GM23338 (cell line): ENCODE measurements at regions not wholly inside any gene's neighbourhood (a gene's known extent, or its start where the extent isn't known, plus 50 kb on each side); places are given as distances from the start of the nearest gene placed in this dataset.

Source experiments
- ATAC-seq: fragments of 200-7000 bp; cut with Tn5 transposase; 3 replicates; pipeline ENCODE4 v1.9.1; 2020
- DNase-seq: peaks from one replicate; pipeline ENCODE4 v3.0.0-alpha.2; 2015; ENCODE audit warnings: low spot score
- H2AFZ ChIP-seq: fragments of 200-600 bp; sonication (generic); 2 replicates; pipeline ENCODE4 v1.8.0; 2016; ENCODE audit warnings: antibody characterized with exemption, mild to moderate bottlenecking, moderate library complexity
- H3F3A ChIP-seq: fragments of 200-600 bp; sonication (generic); replicated peaks from 2 replicates; pipeline ENCODE4 v1.8.0; 2017; ENCODE audit warnings: antibody characterized with exemption, mixed run types, low read depth
- H3K27ac ChIP-seq: fragments of 200-600 bp; sonication (generic); 2 replicates; pipeline ENCODE4 v1.6.1; 2016; ENCODE audit warnings: low read depth
- H3K27me3 ChIP-seq: fragments of 200-600 bp; sonication (generic); 2 replicates; pipeline ENCODE4 v1.8.0; 2016; ENCODE audit warnings: mild to moderate bottlenecking, mixed run types, moderate library complexity; ENCODE audit not compliant: insufficient read depth
- H3K36me3 ChIP-seq: fragments of 200-600 bp; sonication (generic); 2 replicates; pipeline ENCODE4 v1.8.0; 2016; ENCODE audit warnings: mild to moderate bottlenecking; ENCODE audit not compliant: insufficient read depth
- H3K4me1 ChIP-seq: fragments of 200-600 bp; sonication (generic); 2 replicates; pipeline ENCODE4 v1.8.0; 2016; ENCODE audit warnings: mild to moderate bottlenecking, moderate library complexity; ENCODE audit not compliant: insufficient read depth
- H3K4me2 ChIP-seq: fragments of 200-600 bp; sonication (generic); 2 replicates; pipeline ENCODE4 v1.7.1; 2017; ENCODE audit warnings: mixed run types
- H3K4me3 ChIP-seq: fragments of 200-600 bp; sonication (generic); 2 replicates; pipeline ENCODE4 v1.6.1; 2016; ENCODE audit warnings: mixed run types
- H3K79me2 ChIP-seq: fragments of 200-600 bp; sonication (generic); replicated peaks from 2 replicates; pipeline ENCODE4 v1.8.0; 2017; ENCODE audit warnings: mild to moderate bottlenecking; ENCODE audit not compliant: insufficient read depth
- H3K9me2 ChIP-seq: fragments of 200-600 bp; sonication (generic); 2 replicates; pipeline ENCODE4 v1.8.0; 2017; ENCODE audit not compliant: insufficient read depth
- H4K20me1 ChIP-seq: fragments of 200-600 bp; sonication (generic); replicated peaks from 2 replicates; pipeline ENCODE4 v1.8.0; 2017; ENCODE audit warnings: mild to moderate bottlenecking; ENCODE audit not compliant: insufficient read depth
- H3K27ac Mint-ChIP-seq: 2 replicates; pipeline ENCODE4 v1.8.0; 2020; ENCODE audit warnings: inconsistent platforms, mild to moderate bottlenecking, moderate library complexity, mixed read lengths
- H3K27me3 Mint-ChIP-seq: 3 replicates; pipeline ENCODE4 v1.8.0; 2022; ENCODE audit warnings: low read depth, mild to moderate bottlenecking, moderate library complexity, mixed read lengths, inconsistent platforms; ENCODE audit not compliant: insufficient read depth, poor library complexity
- H3K36me3 Mint-ChIP-seq: 3 replicates; pipeline ENCODE4 v1.8.0; 2021; ENCODE audit warnings: low read depth, mild to moderate bottlenecking, inconsistent platforms, moderate library complexity, mixed read lengths
- H3K4me1 Mint-ChIP-seq: 3 replicates; pipeline ENCODE4 v1.8.0; 2020; ENCODE audit warnings: mild to moderate bottlenecking, inconsistent platforms, mixed read lengths
- H3K4me3 Mint-ChIP-seq: 3 replicates; pipeline ENCODE4 v1.8.0; 2021; ENCODE audit warnings: moderate library complexity, mild to moderate bottlenecking, inconsistent platforms, mixed read lengths
- H3K9me3 Mint-ChIP-seq: 3 replicates; pipeline ENCODE4 v1.8.0; 2020; ENCODE audit warnings: moderate library complexity, mild to moderate bottlenecking, inconsistent platforms, mixed read lengths
- CREB1 ChIP-seq: fragments of 250-450 bp; sonication (Bioruptor Pico); IDR thresholded peaks from 2 replicates; pipeline ENCODE4 v1.5.0; 2020; ENCODE audit warnings: low read depth, mild to moderate bottlenecking, moderate library complexity
- POLR2AphosphoS5 ChIP-seq: IDR thresholded peaks from 2 replicates; pipeline ENCODE4 v1.6.1; 2016; ENCODE audit warnings: antibody characterized with exemption, low read depth
- STAT1 ChIP-seq: IDR thresholded peaks from one replicate; pipeline ENCODE4 v1.6.1; 2016; ENCODE audit warnings: antibody characterized with exemption; ENCODE audit not compliant: unreplicated experiment
- ZNF114 ChIP-seq: fragments of 250-450 bp; sonication (Bioruptor Pico); IDR thresholded peaks from 2 replicates; pipeline ENCODE4 v1.5.0; 2020; ENCODE audit warnings: mild to moderate bottlenecking, moderate library complexity
- ZNF331 ChIP-seq: fragments of 250-450 bp; sonication (Bioruptor Pico); IDR thresholded peaks from 2 replicates; pipeline ENCODE4 v1.5.0; 2020; ENCODE audit warnings: low read depth, mild to moderate bottlenecking, moderate library complexity
- TF ChIP-seq, protein P1 (sequence below): fragments of 250-450 bp; sonication (Bioruptor Pico); IDR thresholded peaks from 2 replicates; pipeline ENCODE4 v1.5.0; 2020; ENCODE audit warnings: mild to moderate bottlenecking, moderate library complexity
- TF ChIP-seq, protein P2 (sequence below), 2 experiments: fragments of 200-600 bp in 1 of 2; sonication (generic) in 1 of 2; conservative IDR thresholded peaks; 2 replicates each; pipeline versions ENCODE4 v1.5.1 to v1.6.1; 2016 to 2017; ENCODE audit warnings: antibody characterized with exemption in 2 of 2, low read depth in 2 of 2, mild to moderate bottlenecking in 2 of 2, moderate library complexity in 1 of 2

DNA sequence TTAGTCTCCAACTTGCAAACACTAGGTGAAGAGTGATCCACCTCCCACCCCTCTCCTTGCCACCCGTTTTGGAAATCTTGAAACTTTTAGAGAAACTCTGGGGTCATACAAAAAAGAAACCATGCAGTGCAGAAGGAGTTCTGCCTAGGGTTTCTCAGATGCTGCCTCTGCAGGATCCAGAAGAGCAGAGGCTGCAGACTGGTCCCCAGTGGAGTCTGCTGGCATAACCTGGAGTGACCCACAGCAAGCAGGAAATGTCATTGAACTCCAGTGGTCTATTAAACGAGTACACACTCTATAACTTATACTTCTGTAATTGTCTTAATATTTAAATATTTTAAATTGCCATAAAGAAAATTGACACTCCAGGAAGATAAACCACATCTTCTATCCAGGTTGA is 280.7 kb upstream of the NT5E start:
- no peak overlapping the region for H3K4me2 ChIP-seq
- Mint-ChIP-seq H3K27ac (peak overlapping the region; percentile 62; the same call in 1 of the 2 replicates), H3K36me3 (no peaks in the 10 kb centered on the region), H3K4me3 (no peak overlapping the region), H3K9me3 (no peaks in the 10 kb centered on the region), H3K27me3 (peaks cover 1% of the 10 kb centered on the region), H3K4me1 (peaks cover 11% of the 10 kb centered on the region; the same call in 2 of the 3 replicates)
- no peak overlapping the region for H3K27ac ChIP-seq
- TF ChIP-seq, protein P1, sequence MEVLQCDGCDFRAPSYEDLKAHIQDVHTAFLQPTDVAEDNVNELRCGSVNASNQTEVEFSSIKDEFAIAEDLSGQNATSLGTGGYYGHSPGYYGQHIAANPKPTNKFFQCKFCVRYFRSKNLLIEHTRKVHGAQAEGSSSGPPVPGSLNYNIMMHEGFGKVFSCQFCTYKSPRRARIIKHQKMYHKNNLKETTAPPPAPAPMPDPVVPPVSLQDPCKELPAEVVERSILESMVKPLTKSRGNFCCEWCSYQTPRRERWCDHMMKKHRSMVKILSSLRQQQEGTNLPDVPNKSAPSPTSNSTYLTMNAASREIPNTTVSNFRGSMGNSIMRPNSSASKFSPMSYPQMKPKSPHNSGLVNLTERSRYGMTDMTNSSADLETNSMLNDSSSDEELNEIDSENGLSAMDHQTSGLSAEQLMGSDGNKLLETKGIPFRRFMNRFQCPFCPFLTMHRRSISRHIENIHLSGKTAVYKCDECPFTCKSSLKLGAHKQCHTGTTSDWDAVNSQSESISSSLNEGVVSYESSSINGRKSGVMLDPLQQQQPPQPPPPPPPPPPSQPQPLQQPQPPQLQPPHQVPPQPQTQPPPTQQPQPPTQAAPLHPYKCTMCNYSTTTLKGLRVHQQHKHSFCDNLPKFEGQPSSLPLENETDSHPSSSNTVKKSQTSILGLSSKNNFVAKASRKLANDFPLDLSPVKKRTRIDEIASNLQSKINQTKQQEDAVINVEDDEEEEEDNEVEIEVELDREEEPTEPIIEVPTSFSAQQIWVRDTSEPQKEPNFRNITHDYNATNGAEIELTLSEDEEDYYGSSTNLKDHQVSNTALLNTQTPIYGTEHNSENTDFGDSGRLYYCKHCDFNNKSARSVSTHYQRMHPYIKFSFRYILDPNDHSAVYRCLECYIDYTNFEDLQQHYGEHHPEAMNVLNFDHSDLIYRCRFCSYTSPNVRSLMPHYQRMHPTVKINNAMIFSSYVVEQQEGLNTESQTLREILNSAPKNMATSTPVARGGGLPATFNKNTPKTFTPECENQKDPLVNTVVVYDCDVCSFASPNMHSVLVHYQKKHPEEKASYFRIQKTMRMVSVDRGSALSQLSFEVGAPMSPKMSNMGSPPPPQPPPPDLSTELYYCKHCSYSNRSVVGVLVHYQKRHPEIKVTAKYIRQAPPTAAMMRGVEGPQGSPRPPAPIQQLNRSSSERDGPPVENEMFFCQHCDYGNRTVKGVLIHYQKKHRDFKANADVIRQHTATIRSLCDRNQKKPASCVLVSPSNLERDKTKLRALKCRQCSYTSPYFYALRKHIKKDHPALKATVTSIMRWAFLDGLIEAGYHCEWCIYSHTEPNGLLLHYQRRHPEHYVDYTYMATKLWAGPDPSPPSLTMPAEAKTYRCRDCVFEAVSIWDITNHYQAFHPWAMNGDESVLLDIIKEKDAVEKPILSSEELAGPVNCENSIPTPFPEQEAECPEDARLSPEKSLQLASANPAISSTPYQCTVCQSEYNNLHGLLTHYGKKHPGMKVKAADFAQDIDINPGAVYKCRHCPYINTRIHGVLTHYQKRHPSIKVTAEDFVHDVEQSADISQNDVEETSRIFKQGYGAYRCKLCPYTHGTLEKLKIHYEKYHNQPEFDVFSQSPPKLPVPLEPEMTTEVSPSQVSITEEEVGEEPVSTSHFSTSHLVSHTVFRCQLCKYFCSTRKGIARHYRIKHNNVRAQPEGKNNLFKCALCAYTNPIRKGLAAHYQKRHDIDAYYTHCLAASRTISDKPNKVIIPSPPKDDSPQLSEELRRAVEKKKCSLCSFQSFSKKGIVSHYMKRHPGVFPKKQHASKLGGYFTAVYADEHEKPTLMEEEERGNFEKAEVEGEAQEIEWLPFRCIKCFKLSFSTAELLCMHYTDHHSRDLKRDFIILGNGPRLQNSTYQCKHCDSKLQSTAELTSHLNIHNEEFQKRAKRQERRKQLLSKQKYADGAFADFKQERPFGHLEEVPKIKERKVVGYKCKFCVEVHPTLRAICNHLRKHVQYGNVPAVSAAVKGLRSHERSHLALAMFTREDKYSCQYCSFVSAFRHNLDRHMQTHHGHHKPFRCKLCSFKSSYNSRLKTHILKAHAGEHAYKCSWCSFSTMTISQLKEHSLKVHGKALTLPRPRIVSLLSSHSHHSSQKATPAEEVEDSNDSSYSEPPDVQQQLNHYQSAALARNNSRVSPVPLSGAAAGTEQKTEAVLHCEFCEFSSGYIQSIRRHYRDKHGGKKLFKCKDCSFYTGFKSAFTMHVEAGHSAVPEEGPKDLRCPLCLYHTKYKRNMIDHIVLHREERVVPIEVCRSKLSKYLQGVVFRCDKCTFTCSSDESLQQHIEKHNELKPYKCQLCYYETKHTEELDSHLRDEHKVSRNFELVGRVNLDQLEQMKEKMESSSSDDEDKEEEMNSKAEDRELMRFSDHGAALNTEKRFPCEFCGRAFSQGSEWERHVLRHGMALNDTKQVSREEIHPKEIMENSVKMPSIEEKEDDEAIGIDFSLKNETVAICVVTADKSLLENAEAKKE (CRISPR knock-in tag): peak; percentile 42; the same call in 1 of the 2 replicates
- TF ChIP-seq STAT1: no peak
- no peaks in the 10 kb centered on the region for H3K79me2 ChIP-seq
- H3K4me1 ChIP-seq: peaks cover 10% of the 10 kb centered on the region; the same call in 1 of the 2 replicates
- H3K4me3 ChIP-seq: no peak overlapping the region
- no peaks in the 10 kb centered on the region for H3F3A ChIP-seq
- ATAC-seq: peak; percentile 76
- DNase-seq: peak; percentile 11
- no peak overlapping the region for H2AFZ ChIP-seq
- H3K9me2 ChIP-seq: peaks cover 9% of the 10 kb centered on the region; the same call in 1 of the 2 replicates
- no peaks in the 10 kb centered on the region for H3K36me3 ChIP-seq
- H3K27me3 ChIP-seq: no peaks in the 10 kb centered on the region
- H4K20me1 ChIP-seq: no peaks in the 10 kb centered on the region

DNA sequence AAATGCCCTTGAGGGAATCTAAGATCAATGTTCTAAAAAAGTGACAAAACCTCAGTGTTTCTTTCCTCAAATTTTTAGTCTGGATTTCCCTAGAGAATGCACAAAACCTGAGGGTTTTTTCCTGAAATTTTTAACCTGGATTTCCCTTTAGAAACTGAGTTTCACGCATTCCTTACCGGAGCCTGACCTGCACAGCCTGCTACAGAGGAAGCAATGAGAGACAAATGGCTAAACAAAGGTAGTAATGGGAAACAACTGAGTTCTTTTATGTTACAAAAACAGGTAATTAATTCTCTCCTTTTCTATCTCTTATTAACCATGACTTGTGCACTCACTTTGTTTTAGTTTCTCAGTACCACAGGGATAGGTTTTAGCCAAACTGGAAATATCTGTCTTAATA is 281.7 kb upstream of the NT5E start:
- TF ChIP-seq, protein P2, sequence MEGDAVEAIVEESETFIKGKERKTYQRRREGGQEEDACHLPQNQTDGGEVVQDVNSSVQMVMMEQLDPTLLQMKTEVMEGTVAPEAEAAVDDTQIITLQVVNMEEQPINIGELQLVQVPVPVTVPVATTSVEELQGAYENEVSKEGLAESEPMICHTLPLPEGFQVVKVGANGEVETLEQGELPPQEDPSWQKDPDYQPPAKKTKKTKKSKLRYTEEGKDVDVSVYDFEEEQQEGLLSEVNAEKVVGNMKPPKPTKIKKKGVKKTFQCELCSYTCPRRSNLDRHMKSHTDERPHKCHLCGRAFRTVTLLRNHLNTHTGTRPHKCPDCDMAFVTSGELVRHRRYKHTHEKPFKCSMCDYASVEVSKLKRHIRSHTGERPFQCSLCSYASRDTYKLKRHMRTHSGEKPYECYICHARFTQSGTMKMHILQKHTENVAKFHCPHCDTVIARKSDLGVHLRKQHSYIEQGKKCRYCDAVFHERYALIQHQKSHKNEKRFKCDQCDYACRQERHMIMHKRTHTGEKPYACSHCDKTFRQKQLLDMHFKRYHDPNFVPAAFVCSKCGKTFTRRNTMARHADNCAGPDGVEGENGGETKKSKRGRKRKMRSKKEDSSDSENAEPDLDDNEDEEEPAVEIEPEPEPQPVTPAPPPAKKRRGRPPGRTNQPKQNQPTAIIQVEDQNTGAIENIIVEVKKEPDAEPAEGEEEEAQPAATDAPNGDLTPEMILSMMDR (conservative IDR thresholded peaks at IDR 0.05; ENCODE audit: low read depth in 2 of 2): no peak
- TF ChIP-seq POLR2AphosphoS5 (no peak), ZNF114 (no peak), CREB1 (CRISPR knock-in tag) (no peak), ZNF331 (no peak), STAT1 (no peak)
- Histone ChIP-seq H3F3A (no peaks in the 10 kb centered on the region), H4K20me1 (no peaks in the 10 kb centered on the region), H3K4me2 (peak overlapping the region; percentile 27; the same call in 1 of the 2 replicates), H2AFZ (no peak overlapping the region; the same call in 1 of the 2 replicates), H3K4me1 (peaks cover 10% of the 10 kb centered on the region; the same call in 1 of the 2 replicates), H3K9me2 (peaks cover 9% of the 10 kb centered on the region; the same call in 1 of the 2 replicates), H3K27me3 (no peaks in the 10 kb centered on the region), H3K4me3 (no peak overlapping the region), H3K27ac (no peak overlapping the region), H3K36me3 (no peaks in the 10 kb centered on the region), H3K79me2 (no peaks in the 10 kb centered on the region)
- Mint-ChIP-seq H3K27me3 (peaks cover 1% of the 10 kb centered on the region), H3K9me3 (no peaks in the 10 kb centered on the region), H3K4me3 (no peak overlapping the region), H3K4me1 (peaks cover 11% of the 10 kb centered on the region; the same call in 2 of the 3 replicates), H3K36me3 (no peaks in the 10 kb centered on the region), H3K27ac (no peak overlapping the region)
- DNase-seq: peak; percentile 8
- ATAC-seq: peak; percentile 55
